22Rv1 (cell line): ENCODE measurements at regions not wholly inside any gene's neighbourhood (a gene's known extent, or its start where the extent isn't known, plus 50 kb on each side); places are given as distances from the start of the nearest gene placed in this dataset.

ENCODE experiments used
- H3K27ac ChIP-seq: fragments of 450-650 bp; 2 replicates; pipeline ENCODE4 v1.5.1; 2017
- ZFX ChIP-seq: fragments of 450-650 bp; IDR thresholded peaks from 2 replicates; pipeline ENCODE4 v1.6.1; 2017; ENCODE audit warnings: antibody characterized with exemption, borderline replicate concordance
- TF ChIP-seq, protein P1 (sequence below): fragments of 450-650 bp; IDR thresholded peaks from 2 replicates; pipeline ENCODE4 v1.5.1; 2017; ENCODE audit warnings: mild to moderate bottlenecking

DNA sequence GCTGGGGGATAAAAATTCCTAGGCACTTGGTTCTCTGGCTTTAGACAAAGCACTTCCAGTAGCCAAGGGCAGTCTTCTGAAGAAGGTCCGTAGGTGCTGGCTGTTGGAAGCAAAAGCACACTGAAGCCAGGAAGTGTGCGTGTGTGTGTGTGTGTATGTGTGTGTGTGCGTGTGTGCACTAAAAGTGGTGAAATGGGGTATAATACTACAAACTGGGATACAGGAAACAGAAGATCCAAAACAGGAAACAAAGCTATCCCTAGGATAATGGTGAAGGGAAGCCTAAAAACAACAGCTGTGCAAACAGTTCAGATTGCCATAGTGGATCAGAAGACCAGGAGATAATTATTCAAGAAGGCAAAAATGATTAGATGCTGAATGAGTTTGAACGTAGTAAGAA is 103.4 kb downstream of the IL20RB start:
- no peak overlapping the region for H3K27ac ChIP-seq
- TF ChIP-seq, protein P1, sequence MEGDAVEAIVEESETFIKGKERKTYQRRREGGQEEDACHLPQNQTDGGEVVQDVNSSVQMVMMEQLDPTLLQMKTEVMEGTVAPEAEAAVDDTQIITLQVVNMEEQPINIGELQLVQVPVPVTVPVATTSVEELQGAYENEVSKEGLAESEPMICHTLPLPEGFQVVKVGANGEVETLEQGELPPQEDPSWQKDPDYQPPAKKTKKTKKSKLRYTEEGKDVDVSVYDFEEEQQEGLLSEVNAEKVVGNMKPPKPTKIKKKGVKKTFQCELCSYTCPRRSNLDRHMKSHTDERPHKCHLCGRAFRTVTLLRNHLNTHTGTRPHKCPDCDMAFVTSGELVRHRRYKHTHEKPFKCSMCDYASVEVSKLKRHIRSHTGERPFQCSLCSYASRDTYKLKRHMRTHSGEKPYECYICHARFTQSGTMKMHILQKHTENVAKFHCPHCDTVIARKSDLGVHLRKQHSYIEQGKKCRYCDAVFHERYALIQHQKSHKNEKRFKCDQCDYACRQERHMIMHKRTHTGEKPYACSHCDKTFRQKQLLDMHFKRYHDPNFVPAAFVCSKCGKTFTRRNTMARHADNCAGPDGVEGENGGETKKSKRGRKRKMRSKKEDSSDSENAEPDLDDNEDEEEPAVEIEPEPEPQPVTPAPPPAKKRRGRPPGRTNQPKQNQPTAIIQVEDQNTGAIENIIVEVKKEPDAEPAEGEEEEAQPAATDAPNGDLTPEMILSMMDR, result no peak
- TF ChIP-seq ZFX, result no peak

GRCh38 chr3:137062250-137062649 is 104.5 kb downstream of the IL20RB start:
- no peak overlapping the region for H3K27ac ChIP-seq
- no peak for TF ChIP-seq ZFX
- TF ChIP-seq, protein P1, result no peak

DNA sequence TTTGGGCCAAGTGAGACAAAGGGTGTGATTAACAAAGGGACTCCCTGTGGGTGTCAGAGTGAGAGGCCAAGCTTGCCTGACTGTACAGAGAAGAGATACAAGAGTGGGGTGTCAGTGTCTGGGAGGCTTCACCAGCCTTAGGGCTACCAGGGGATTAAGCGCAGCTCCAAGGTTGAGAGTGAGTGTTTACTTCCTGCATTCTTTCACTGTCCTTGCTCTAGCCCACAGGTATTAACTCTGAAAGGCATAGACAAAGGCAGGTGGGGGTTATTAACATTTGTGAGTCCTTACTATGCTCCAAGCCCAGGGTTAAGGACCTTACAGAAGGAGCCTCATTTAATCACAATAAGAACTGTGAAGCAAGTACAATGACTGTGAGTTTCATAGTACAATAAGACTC is 107.6 kb downstream of the IL20RB start:
- no peak overlapping the region for H3K27ac ChIP-seq
- TF ChIP-seq ZFX, result no peak
- TF ChIP-seq, protein P1, result no peak

DNA sequence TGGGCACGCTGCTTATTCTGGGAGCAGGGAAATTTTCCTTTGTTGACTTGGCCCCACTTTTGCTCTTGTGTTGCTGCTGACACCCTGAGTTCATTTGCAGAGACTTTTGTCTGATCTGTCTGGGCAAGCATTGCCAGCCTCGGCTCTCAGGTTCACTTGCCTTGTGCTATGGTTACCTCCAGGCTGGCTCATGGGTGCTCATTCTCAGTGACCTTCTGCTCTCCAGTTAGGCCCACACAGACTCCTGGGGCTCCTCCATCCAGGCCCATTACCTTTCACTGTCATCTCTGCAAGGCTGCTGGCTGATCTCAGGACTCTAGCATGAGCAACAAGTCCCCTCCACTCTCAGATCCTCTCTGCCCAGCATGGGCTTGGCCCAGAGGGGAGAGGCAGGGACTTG is 108.3 kb downstream of the IL20RB start:
- TF ChIP-seq, protein P1, result no peak
- TF ChIP-seq ZFX, result no peak
- H3K27ac ChIP-seq, result no peak overlapping the region

GRCh38 chr3:137071104-137071503 is 113.3 kb downstream of the IL20RB start:
- TF ChIP-seq ZFX, result no peak
- TF ChIP-seq, protein P1, result no peak
- no peak overlapping the region for H3K27ac ChIP-seq

- TF ChIP-seq ZFX, result no peak
- TF ChIP-seq, protein P1, result no peak
- H3K27ac ChIP-seq, result no peak overlapping the region
These were observed 117.2 kb downstream of the IL20RB start for GRCh38 chr3:137075020-137075419.

- TF ChIP-seq, protein P1, result no peak
- TF ChIP-seq ZFX, result no peak
- H3K27ac ChIP-seq, result no peak overlapping the region
These were observed 120.3 kb downstream of the IL20RB start for GRCh38 chr3:137078040-137078439.
